Adrenal gland (tissue), 9 donors: ENCODE measurements at regions not wholly inside any gene's neighbourhood (a gene's known extent, or its start where the extent isn't known, plus 50 kb on each side); places are given as distances from the start of the nearest gene placed in this dataset.
A peak's percentile ranks its signal among the peaks of the same experiment; 100 is the strongest.

Experiments
- DNase-seq, 7 donors: peaks; one replicate each; pipeline ENCODE4 v3.0.0-alpha.2; 2019 to 2020
- H3K27ac ChIP-seq, 5 donors: fragments of 200-600 bp; sonication (generic) in 4 of 5; 1 replicate in 3 of 5; 2 replicates in 2 of 5; pipeline versions ENCODE4 v1.5.1 to v1.8.0; 2016 to 2020; ENCODE audit warnings: mild to moderate bottlenecking in 1 of 5
- H3K27me3 ChIP-seq: fragments of 200-600 bp; 2 replicates; pipeline ENCODE4 v1.8.0; 2021
- H3K36me3 ChIP-seq, 2 donors: fragments of 200-600 bp; replicated peaks in 1 of 2; 1 replicate in 1 of 2; 2 replicates in 1 of 2; pipeline versions ENCODE4 v1.5.1 to v1.8.0; 2018 to 2022
- H3K4me1 ChIP-seq, 2 donors: fragments of 200-600 bp; replicated peaks in 1 of 2; 1 replicate in 1 of 2; 2 replicates in 1 of 2; pipeline versions ENCODE4 v1.5.1 to v1.8.0; 2018 to 2021
- H3K4me3 ChIP-seq, 4 donors: fragments of 200-600 bp; sonication (generic) in 3 of 4; one replicate each; pipeline ENCODE4 v1.5.1; 2016 to 2018
- H3K9me3 ChIP-seq, 3 donors: fragments of 200-600 bp; sonication (generic) in 1 of 3; replicated peaks in 1 of 3; 1 replicate in 2 of 3; 2 replicates in 1 of 3; pipeline versions ENCODE4 v1.5.1 to v1.8.0; 2016 to 2021
- POLR2A ChIP-seq, 2 donors: fragments of 450-650 bp; IDR thresholded peaks; one replicate each; pipeline ENCODE4 v1.6.1; 2017; ENCODE audit warnings: antibody characterized with exemption in 2 of 2, mild to moderate bottlenecking in 2 of 2, moderate library complexity in 1 of 2
- WGBS, 4 donors: extraction: QIAGEN DNeasy Blood & Tissue Kit in 2 of 4; methylation state at CpG; one replicate each; pipeline versions ENCODE4 v1.1.5 to v1.1.7; 2013 to 2017; 5-methylcytosine and 5-hydroxymethylcytosine counted together
- intact Hi-C, 2 donors: fragments of 100-400 bp; cut with DNase I; formaldehyde crosslinking; loops; one replicate each; pipeline versions ENCODE4 v1.14.1 to v1.15.0; 2022 to 2023
- TF ChIP-seq, protein P1 (sequence below), 6 experiments: fragments of 450-650 bp in 4 of 6; fragments of 200-600 bp in 2 of 6; sonication (generic) in 1 of 6; IDR thresholded peaks; 1 replicate in 5 of 6; 2 replicates in 1 of 6; pipeline versions ENCODE4 v1.5.1 to v1.8.0; 2016 to 2021; ENCODE audit warnings: antibody characterized with exemption in 6 of 6, mild to moderate bottlenecking in 2 of 6, moderate library complexity in 1 of 6
- donor health status: healthy with polysubstance abuse.
- donor health status: Bipolar disorder and iron deficiency.
- donor health status: DM: yes; HTN: yes; CAD: no.
- donor health status: DM: no; HTN: no; CAD: no.
- donor health status: DM: no; HTN: no; CAD: no.

DNA sequence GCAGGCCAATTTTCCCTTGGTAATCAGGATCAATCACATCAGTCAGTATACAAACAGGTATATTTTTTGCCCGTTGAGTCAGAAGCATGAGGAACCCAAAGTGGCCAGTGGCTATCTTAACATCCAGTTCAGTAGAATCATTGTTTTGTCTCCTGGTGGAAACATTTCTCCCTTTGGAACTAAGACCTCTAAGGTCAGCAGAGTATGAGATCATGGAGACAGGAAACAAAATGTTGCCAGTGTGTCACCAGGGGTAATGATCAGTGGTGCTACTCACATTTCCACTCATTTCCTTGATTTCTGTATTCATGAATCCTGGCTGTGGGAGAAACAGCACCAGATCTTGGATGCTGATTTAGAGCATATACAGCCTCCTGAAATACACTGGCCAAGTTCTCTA is 553.0 kb downstream of the CSNK1G3 start:
- 68 to 85% (median 81%) methylated on average over 1 of the region's 1 CpG for WGBS, 4 donors
- H3K9me3 ChIP-seq, result no peaks in the 10 kb centered on the region
- TF ChIP-seq, protein P1, sequence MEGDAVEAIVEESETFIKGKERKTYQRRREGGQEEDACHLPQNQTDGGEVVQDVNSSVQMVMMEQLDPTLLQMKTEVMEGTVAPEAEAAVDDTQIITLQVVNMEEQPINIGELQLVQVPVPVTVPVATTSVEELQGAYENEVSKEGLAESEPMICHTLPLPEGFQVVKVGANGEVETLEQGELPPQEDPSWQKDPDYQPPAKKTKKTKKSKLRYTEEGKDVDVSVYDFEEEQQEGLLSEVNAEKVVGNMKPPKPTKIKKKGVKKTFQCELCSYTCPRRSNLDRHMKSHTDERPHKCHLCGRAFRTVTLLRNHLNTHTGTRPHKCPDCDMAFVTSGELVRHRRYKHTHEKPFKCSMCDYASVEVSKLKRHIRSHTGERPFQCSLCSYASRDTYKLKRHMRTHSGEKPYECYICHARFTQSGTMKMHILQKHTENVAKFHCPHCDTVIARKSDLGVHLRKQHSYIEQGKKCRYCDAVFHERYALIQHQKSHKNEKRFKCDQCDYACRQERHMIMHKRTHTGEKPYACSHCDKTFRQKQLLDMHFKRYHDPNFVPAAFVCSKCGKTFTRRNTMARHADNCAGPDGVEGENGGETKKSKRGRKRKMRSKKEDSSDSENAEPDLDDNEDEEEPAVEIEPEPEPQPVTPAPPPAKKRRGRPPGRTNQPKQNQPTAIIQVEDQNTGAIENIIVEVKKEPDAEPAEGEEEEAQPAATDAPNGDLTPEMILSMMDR (IDR thresholded peaks at IDR 0.05), result no peak
- TF ChIP-seq POLR2A (IDR thresholded peaks at IDR 0.05), result no peak
- H3K4me3 ChIP-seq, result no peak overlapping the region
- intact Hi-C loops, result no loop called here
- H3K36me3 ChIP-seq, result no peaks in the 10 kb centered on the region
- no peaks in the 10 kb centered on the region for H3K27me3 ChIP-seq
- no peak for DNase-seq
- no peak overlapping the region for H3K27ac ChIP-seq
- peaks cover 0 to 11% of the 10 kb centered on the region in 2 donors for H3K4me1 ChIP-seq

DNA sequence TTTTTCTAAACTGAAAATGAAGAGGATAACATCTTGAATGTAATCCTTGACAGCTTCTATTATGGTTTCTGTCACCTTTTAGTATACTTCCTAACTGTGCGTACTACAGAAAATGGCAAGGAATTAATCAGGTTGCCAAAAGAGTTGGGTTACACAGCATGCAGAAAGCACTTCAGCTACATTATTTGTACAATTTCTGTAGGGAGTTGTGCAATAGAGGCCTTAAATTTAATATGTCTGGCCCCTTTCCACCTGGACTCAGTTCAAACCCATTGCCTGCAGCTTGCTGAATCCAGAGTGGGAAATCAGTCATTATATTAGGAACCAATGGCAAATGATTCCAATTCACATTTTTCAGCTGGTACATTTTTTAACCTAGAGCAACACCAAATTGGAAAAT is 549.7 kb downstream of the CSNK1G3 start:
- Histone ChIP-seq H3K27me3 (no peaks in the 10 kb centered on the region), H3K4me1 (peaks cover 15 to 25% of the 10 kb centered on the region in 2 donors), H3K36me3 (no peaks in the 10 kb centered on the region), H3K27ac (no peak overlapping the region), H3K4me3 (no peak overlapping the region), H3K9me3 (no peaks in the 10 kb centered on the region)
- WGBS, 4 donors, result 6 to 37% (median 28%) methylated on average over 1 of the region's 1 CpG
- peak; percentile 40 to 83 (median 74) for DNase-seq
- intact Hi-C loops, result no loop called here
- no peak for TF ChIP-seq POLR2A (IDR thresholded peaks at IDR 0.05)
- TF ChIP-seq, protein P1 (IDR thresholded peaks at IDR 0.05), result no peak

DNA sequence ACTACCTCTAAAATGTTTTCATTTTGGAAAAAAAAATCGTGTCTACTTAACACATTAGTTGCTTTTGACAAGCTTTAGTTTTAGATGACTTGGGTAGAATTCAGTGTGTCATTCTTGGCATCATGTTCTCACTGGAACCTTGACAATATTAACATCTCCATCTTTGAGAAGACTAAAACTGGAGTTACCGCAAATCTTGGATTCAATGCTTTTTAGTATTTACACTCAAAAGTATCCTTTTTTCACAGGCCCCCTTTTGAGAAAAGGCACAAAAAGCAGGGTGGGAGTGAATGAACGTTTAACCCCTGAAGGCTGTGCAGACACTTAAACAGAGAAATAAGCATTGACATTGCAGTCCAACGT is 549.1 kb downstream of the CSNK1G3 start:
- no peak for TF ChIP-seq POLR2A (IDR thresholded peaks at IDR 0.05)
- TF ChIP-seq, protein P1 (IDR thresholded peaks at IDR 0.05), result no peak
- WGBS, 4 donors, result 78 to 82% (median 79%) methylated on average over 4 of the region's 4 CpGs
- Histone ChIP-seq H3K27ac (no peak overlapping the region), H3K4me1 (peaks cover 15 to 26% of the 10 kb centered on the region in 2 donors), H3K9me3 (no peaks in the 10 kb centered on the region), H3K4me3 (no peak overlapping the region), H3K36me3 (no peaks in the 10 kb centered on the region), H3K27me3 (no peaks in the 10 kb centered on the region)
- intact Hi-C loops, result no loop called here
- DNase-seq, result no peak

DNA sequence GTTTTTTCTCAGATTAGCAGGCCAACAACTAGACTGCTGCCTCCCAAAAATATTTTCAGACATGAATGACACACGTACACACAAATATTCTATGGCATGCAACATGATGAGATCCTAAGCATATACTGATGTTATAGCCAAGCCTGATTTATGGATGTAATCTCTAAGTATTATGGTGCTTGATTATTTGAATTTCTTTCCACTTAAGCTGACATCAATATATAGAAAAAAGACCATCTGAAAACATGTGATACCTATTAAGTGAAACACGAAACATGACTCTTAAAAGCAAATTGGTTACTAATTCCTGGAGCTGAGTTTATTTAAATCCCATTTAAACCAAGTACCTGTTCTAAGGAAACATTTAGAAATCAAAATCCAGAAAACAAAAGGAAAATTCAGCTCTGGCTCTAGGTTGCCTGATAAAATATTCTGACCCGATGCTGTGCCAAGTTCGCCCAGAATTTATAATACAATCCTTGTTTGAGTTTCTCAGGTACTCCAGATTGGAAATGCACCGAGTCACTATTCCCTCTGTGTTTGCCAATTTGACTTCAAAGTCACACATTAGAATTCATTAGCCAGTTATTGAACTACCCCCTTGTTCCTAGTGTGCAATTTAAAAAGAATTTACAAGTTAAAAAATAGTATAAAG is 548.6 kb downstream of the CSNK1G3 start:
- no peak for DNase-seq
- TF ChIP-seq, protein P1 (IDR thresholded peaks at IDR 0.05), result no peak
- no peak for TF ChIP-seq POLR2A (IDR thresholded peaks at IDR 0.05)
- H3K36me3 ChIP-seq, result no peaks in the 10 kb centered on the region
- intact Hi-C loops, result no loop called here
- H3K27me3 ChIP-seq, result no peaks in the 10 kb centered on the region
- H3K9me3 ChIP-seq, result no peaks in the 10 kb centered on the region
- peaks cover 15 to 26% of the 10 kb centered on the region in 2 donors for H3K4me1 ChIP-seq
- 71 to 87% (median 82%) methylated on average over 5 of the region's 5 CpGs for WGBS, 4 donors
- H3K4me3 ChIP-seq, result no peak overlapping the region
- no peak overlapping the region for H3K27ac ChIP-seq
